Cardiac fibroblast (primary cell): ENCODE measurements at regions not wholly inside any gene's neighbourhood (a gene's known extent, or its start where the extent isn't known, plus 50 kb on each side); places are given as distances from the start of the nearest gene placed in this dataset.

ENCODE experiments used
- DNase-seq, 2 donors: peaks; one replicate each; pipeline versions ENCODE4 v3.0.0 to v3.0.0-alpha.2; 2010; ENCODE audit warnings: low read depth in 2 of 2
- H3K4me3 ChIP-seq, 2 donors: replicated peaks in 1 of 2; 1 replicate in 1 of 2; 2 replicates in 1 of 2; pipeline ENCODE4 v1.5.1; 2011; ENCODE audit warnings: low read depth in 2 of 2, low read length in 2 of 2, mild to moderate bottlenecking in 2 of 2, moderate library complexity in 1 of 2
- CTCF ChIP-seq: IDR thresholded peaks from one replicate; pipeline ENCODE4 v1.5.1; 2011; ENCODE audit warnings: low read depth, mild to moderate bottlenecking, low read length, inconsistent platforms

- no peak for DNase-seq
- TF ChIP-seq CTCF: no peak
- H3K4me3 ChIP-seq: no peak overlapping the region
Observed at GRCh38 chr4:22635692-22636091, 57.0 kb upstream of the GBA3 start.

DNA sequence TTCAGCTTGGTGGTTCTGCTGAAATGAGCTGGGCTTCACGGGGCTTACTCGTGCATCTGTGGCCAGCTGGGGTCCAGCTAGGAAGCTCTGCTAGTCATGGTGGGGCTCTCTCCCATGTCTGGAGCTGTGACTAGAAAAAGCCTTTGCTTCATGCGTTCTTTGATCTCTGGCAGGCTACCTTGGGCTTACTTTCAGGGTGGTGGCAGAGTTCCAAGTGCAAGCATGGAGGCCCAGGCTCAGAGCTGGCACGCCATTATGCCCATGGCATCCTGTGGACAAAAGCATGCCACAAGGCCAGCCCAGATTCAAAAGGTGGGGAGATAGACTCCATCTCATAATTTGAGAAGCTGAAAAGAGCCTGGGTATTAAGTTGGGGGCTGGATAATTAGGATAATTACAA lies 55.4 kb upstream of the GBA3 start:
- DNase-seq: no peak
- H3K4me3 ChIP-seq: no peak overlapping the region
- no peak for TF ChIP-seq CTCF
